Spleen (tissue), 11 donors: ENCODE measurements at regions not wholly inside any gene's neighbourhood (a gene's known extent, or its start where the extent isn't known, plus 50 kb on each side); places are given as distances from the start of the nearest gene placed in this dataset.
"Not testable (repeated sequence)": the region's sequence is repeated elsewhere in the genome, so short reads cannot be mapped to it uniquely, and the experiment has no call there.

Experiments used
- DNase-seq: peaks from one replicate; pipeline ENCODE4 v3.0.0-alpha.2; 2020
- H3K27ac ChIP-seq, 8 donors: fragments of 200-600 bp; sonication (generic) in 7 of 8; 1 replicate in 4 of 8; 2 replicates in 4 of 8; pipeline versions ENCODE4 v1.5.0 to v1.8.0; 2016 to 2021; ENCODE audit warnings: inconsistent platforms in 4 of 8, mild to moderate bottlenecking in 4 of 8, moderate library complexity in 1 of 8
- H3K27me3 ChIP-seq, 7 donors: fragments of 200-600 bp; sonication (generic) in 6 of 7; replicated peaks in 1 of 7; 1 replicate in 4 of 7; 2 replicates in 3 of 7; pipeline versions ENCODE4 v1.5.0 to v1.8.0; 2016 to 2021; ENCODE audit warnings: inconsistent platforms in 3 of 7, mild to moderate bottlenecking in 1 of 7
- H3K36me3 ChIP-seq, 6 donors: fragments of 200-600 bp; sonication (generic) in 5 of 6; 1 replicate in 4 of 6; 2 replicates in 2 of 6; pipeline versions ENCODE4 v1.5.0 to v1.8.0; 2016 to 2021; ENCODE audit warnings: inconsistent platforms in 2 of 6
- H3K4me1 ChIP-seq, 6 donors: fragments of 200-600 bp; sonication (generic) in 5 of 6; 1 replicate in 3 of 6; 2 replicates in 3 of 6; pipeline versions ENCODE4 v1.5.0 to v1.8.0; 2016 to 2021; ENCODE audit warnings: inconsistent platforms in 3 of 6
- H3K4me3 ChIP-seq, 8 donors: fragments of 200-600 bp; sonication (generic) in 7 of 8; 1 replicate in 4 of 8; 2 replicates in 4 of 8; pipeline versions ENCODE4 v1.5.0 to v1.8.0; 2016 to 2021; ENCODE audit warnings: inconsistent platforms in 4 of 8, mild to moderate bottlenecking in 4 of 8, moderate library complexity in 2 of 8
- H3K9me3 ChIP-seq, 8 donors: fragments of 200-600 bp; sonication (generic) in 7 of 8; 1 replicate in 4 of 8; 2 replicates in 4 of 8; pipeline versions ENCODE4 v1.5.0 to v1.8.0; 2016 to 2021; ENCODE audit warnings: inconsistent platforms in 4 of 8
- CTCF ChIP-seq, 11 experiments: fragments of 200-600 bp in 7 of 11; fragments of 450-650 bp in 4 of 11; sonication (generic) in 4 of 11; IDR thresholded peaks in 8 of 11; conservative IDR thresholded peaks in 3 of 11; 1 replicate in 7 of 11; 2 replicates in 4 of 11; pipeline versions ENCODE4 v1.4.0 to v1.8.0; 2016 to 2021; ENCODE audit warnings: antibody characterized with exemption in 11 of 11, inconsistent platforms in 4 of 11, mild to moderate bottlenecking in 1 of 11
- POLR2A ChIP-seq, 3 donors: fragments of 450-650 bp; IDR thresholded peaks; one replicate each; pipeline ENCODE4 v1.5.1; 2017; ENCODE audit warnings: antibody characterized with exemption in 3 of 3, mild to moderate bottlenecking in 1 of 3
- POLR2AphosphoS5 ChIP-seq, 3 donors: sonication (generic); formaldehyde crosslinking; IDR thresholded peaks; one replicate each; pipeline ENCODE4 v1.5.1; 2017; ENCODE audit warnings: antibody characterized with exemption in 3 of 3
- WGBS, 5 donors: extraction: QIAGEN DNeasy Blood & Tissue Kit in 3 of 5; methylation state at CpG; one replicate each; pipeline versions ENCODE4 v1.1.5 to v1.1.7; 2013 to 2018; 5-methylcytosine and 5-hydroxymethylcytosine counted together
- intact Hi-C: fragments of 100-400 bp; cut with DNase I; formaldehyde crosslinking; loops from one replicate; pipeline ENCODE4 v1.15.0; 2023; ENCODE audit warnings: low total_unique reads
- donor health status: healthy with polysubstance abuse.
- donor health status: DM: no; HTN: no; CAD: no; lungs with moderate emphysema.
- donor health status: DM: no; HTN: no; CAD: no.
- donor health status: Bipolar disorder and iron deficiency.
- donor health status: healthy.
- donor health status: DM: no; HTN: no; CAD: no.
- donor health status: DM: yes; HTN: yes; CAD: no.

DNA sequence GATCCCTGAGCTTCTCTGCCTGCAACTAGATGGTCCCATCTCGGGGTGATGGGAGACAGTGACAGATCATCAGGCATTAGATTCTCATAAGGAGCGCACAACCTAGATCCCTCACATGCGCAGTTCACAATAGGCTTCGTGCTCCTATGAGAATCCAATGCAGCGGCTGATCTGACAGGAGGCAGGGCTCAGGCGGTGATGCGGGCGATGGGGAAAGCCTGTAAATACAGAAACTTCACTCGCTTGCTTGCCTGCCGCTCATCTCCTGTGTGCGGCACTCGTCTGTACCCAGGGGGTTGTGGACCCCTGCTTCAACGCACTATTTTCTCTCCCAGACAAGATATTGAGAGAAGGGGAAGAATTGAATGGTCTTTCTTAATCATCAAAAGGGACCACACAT lies 473.9 kb downstream of the ZNF536 start:
- intact Hi-C loops, result no loop called here
- DNase-seq, result no peak
- no peak overlapping the region for H3K27ac ChIP-seq
- peaks cover 0 to 4% (median 0%) of the 10 kb centered on the region in 8 donors for H3K9me3 ChIP-seq
- TF ChIP-seq CTCF (IDR thresholded peaks at IDR 0.05 in 8 of 11, conservative IDR thresholded peaks at IDR 0.05 in 3 of 11) (no peak), POLR2A (IDR thresholded peaks at IDR 0.05) (no peak), POLR2AphosphoS5 (IDR thresholded peaks at IDR 0.05) (no peak)
- H3K27me3 ChIP-seq, result no peaks in the 10 kb centered on the region
- H3K36me3 ChIP-seq, result no peaks in the 10 kb centered on the region
- no peak overlapping the region for H3K4me3 ChIP-seq
- WGBS, 5 donors, result 88 to 96% (median 90%) methylated on average over 13 of the region's 13 CpGs
- H3K4me1 ChIP-seq, result no peaks in the 10 kb centered on the region

DNA sequence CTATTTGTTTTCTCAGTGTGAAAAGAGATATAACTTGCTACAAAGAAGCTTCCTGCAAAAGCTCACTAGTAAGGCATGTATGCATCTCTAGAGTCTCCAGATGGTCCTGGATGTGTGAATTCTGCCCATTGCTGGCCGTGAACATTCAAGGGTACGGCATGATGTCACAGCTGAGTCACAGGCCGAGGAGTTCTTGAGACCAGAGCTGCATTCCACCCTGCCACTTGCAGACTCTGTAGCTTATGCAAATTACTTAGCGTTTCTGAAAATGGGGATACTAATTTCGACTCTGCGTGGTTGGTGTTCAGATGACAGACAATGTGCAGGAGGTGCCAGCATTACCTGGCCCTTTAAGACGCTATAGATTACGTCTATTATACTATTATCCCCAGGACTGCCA lies 470.7 kb downstream of the ZNF536 start:
- no peak overlapping the region for H3K4me3 ChIP-seq
- peaks cover 0 to 4% (median 0%) of the 10 kb centered on the region in 8 donors for H3K9me3 ChIP-seq
- no peak overlapping the region for H3K27ac ChIP-seq
- WGBS, 5 donors, result 84 to 92% (median 89%) methylated on average over 8 of the region's 8 CpGs
- no peaks in the 10 kb centered on the region for H3K4me1 ChIP-seq
- no peak for DNase-seq
- intact Hi-C loops, result no loop called here
- TF ChIP-seq POLR2A (IDR thresholded peaks at IDR 0.05) (no peak), CTCF (IDR thresholded peaks at IDR 0.05 in 8 of 11, conservative IDR thresholded peaks at IDR 0.05 in 3 of 11) (no peak), POLR2AphosphoS5 (IDR thresholded peaks at IDR 0.05) (no peak)
- no peaks in the 10 kb centered on the region for H3K36me3 ChIP-seq
- no peaks in the 10 kb centered on the region for H3K27me3 ChIP-seq

- Histone ChIP-seq H3K4me3 (no peak overlapping the region), H3K36me3 (no peaks in the 10 kb centered on the region), H3K27ac (no peak overlapping the region), H3K4me1 (no peaks in the 10 kb centered on the region), H3K27me3 (no peaks in the 10 kb centered on the region), H3K9me3 (peaks cover 0 to 4% (median 0%) of the 10 kb centered on the region in 8 donors)
- TF ChIP-seq POLR2AphosphoS5 (IDR thresholded peaks at IDR 0.05) (no peak), POLR2A (IDR thresholded peaks at IDR 0.05) (no peak), CTCF (IDR thresholded peaks at IDR 0.05 in 8 of 11, conservative IDR thresholded peaks at IDR 0.05 in 3 of 11) (no peak)
- 93 to 97% (median 93%) methylated on average over 4 to 5 of the region's 5 CpGs for WGBS, 5 donors
- intact Hi-C loops, result no loop called here
- DNase-seq, result no peak
These were observed 469.8 kb downstream of the ZNF536 start for GRCh38 chr19:30841934-30842333.

DNA sequence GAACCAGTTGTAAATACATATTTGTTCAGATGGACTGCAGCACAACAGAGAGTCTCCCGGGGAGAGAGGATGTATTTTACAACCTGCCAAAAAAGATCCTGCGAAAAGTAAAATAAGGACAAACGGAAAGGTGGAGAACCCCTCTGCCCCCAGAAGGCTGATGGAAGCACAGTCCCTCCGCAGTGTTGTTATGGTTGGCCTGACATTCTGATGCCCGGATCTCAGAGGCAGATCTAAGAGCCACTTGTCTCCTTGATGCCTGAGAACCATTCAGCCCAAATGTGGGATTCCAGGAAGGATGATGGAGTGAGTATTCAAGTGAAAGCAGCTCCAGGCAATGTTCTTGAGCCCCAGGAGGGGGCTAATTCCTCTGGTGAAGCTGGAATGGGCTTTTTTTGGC lies 458.7 kb downstream of the ZNF536 start:
- no peaks in the 10 kb centered on the region for H3K36me3 ChIP-seq
- intact Hi-C loops, result no loop called here
- no peak for TF ChIP-seq CTCF (IDR thresholded peaks at IDR 0.05 in 8 of 11, conservative IDR thresholded peaks at IDR 0.05 in 3 of 11)
- no peak overlapping the region for H3K4me3 ChIP-seq
- H3K4me1 ChIP-seq, result no peaks in the 10 kb centered on the region
- DNase-seq, result no peak
- peaks cover 0 to 20% (median 14%) of the 10 kb centered on the region in 8 donors for H3K9me3 ChIP-seq
- H3K27me3 ChIP-seq, result no peaks in the 10 kb centered on the region
- no peak overlapping the region for H3K27ac ChIP-seq
- 81 to 93% (median 87%) methylated on average over 5 of the region's 5 CpGs for WGBS, 5 donors

- H3K36me3 ChIP-seq, H3K27me3 ChIP-seq, H3K4me1 ChIP-seq, DNase-seq, intact Hi-C loops, H3K27ac ChIP-seq, H3K4me3 ChIP-seq: not testable (repeated sequence)
- 84 to 90% (median 87%) methylated on average over 5 of the region's 5 CpGs for WGBS, 5 donors
- peaks cover 0 to 20% (median 14%) of the 10 kb centered on the region in 8 donors for H3K9me3 ChIP-seq
These were observed 453.3 kb downstream of the ZNF536 start for GRCh38 chr19:30825505-30825904.
